Dendritic cell treated with granulocyte-macrophage colony-stimulating factor and Interleukin-4, amounts not matched to agents 40 ng/mL and 50 ng/mL, for 4 days (primary cell): ENCODE measurements at regions not wholly inside any gene's neighbourhood (a gene's known extent, or its start where the extent isn't known, plus 50 kb on each side); places are given as distances from the start of the nearest gene placed in this dataset.
"Not testable (repeated sequence)": the region's sequence is repeated elsewhere in the genome, so short reads cannot be mapped to it uniquely, and the experiment has no call there.

ENCODE experiments used
- H3K27ac Mint-ChIP-seq: one replicate; pipeline ENCODE4 v1.8.0; 2022; ENCODE audit warnings: mild to moderate bottlenecking, mixed read lengths
- H3K27me3 Mint-ChIP-seq: one replicate; pipeline ENCODE4 v1.8.0; 2022; ENCODE audit warnings: mild to moderate bottlenecking, mixed read lengths
- H3K36me3 Mint-ChIP-seq: one replicate; pipeline ENCODE4 v1.8.0; 2022; ENCODE audit warnings: low read depth, mixed read lengths
- H3K4me1 Mint-ChIP-seq: one replicate; pipeline ENCODE4 v1.8.0; 2022; ENCODE audit warnings: low read depth, mixed read lengths
- H3K4me3 Mint-ChIP-seq: one replicate; pipeline ENCODE4 v1.8.0; 2022; ENCODE audit warnings: mild to moderate bottlenecking, moderate library complexity, mixed read lengths
- H3K9me3 Mint-ChIP-seq: one replicate; pipeline ENCODE4 v1.8.0; 2022; ENCODE audit warnings: mixed read lengths
- intact Hi-C: fragments of 100-400 bp; cut with micrococcal nuclease; formaldehyde crosslinking; loops from one replicate; pipeline ENCODE4 v1.15.0; 2022

DNA sequence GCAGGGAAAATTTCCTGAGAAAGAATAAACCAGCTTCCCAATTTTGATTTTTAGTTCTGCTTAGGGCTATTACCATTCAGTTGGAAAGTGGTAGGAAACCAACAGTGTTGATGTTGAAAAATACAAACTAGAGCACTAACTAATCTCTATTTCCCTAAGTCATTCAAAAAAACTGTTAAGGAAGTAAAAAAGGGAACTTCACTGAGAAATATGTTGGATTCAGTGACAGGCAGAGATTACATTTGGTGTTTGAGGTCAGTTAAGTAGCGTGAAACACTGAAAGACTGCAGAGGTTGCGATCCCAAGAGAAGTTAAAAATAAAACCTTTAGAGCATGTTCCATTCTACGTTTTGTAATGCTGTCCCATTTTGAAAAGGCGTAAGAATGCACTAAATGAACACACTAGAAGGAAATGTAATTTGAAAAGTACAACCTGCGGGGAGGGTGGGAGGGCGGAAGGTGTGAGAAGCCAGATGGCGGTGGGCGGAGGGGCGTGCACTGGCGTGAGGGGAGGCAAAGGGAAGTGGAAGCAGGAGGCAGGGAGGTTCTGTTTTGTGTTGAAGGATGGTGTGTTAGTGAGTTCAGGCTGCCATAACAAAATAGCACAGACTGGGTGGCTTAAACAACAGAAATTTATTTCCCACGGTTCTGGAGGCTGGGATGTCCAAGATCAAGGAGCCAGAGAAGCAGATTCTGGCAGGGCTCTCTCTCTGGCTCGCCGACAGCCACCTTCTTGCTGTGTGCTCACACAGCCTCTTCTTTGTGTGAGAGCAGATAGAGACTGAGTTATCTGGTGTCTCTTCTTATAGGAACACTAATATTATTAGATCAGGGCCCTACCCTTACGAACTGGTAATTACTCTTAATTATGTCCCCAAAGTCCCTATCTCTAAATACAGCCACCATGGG lies 94.3 kb upstream of the KCTD1 start:
- H3K36me3 Mint-ChIP-seq, result no peaks in the 10 kb centered on the region
- peaks cover 26% of the 10 kb centered on the region for H3K27me3 Mint-ChIP-seq
- peaks cover 30% of the 10 kb centered on the region for H3K4me1 Mint-ChIP-seq
- H3K4me3 Mint-ChIP-seq, result peak overlapping the region; percentile 41
- intact Hi-C loops, result no loop called here
- peaks cover 6% of the 10 kb centered on the region for H3K9me3 Mint-ChIP-seq
- H3K27ac Mint-ChIP-seq, result peak overlapping the region; percentile 70

DNA sequence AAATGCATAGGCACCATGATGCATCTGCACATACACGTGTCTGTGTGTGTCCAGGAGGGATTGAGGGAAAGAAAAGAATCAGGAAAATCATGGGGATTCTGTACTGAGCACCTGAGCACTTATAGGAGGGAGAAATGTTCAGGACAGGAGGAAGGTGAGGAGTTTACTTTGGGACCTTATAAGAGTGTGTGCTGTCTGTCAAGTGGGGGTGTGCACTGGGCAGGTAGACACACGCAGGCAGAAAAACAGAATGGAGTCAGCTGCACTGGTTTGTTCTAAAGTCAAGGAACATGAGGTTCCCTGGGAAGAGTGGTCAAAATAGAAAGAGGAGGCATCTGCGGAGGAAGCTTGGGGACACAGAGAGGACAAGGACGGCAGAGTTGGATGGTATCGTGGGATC lies 92.2 kb upstream of the KCTD1 start:
- peaks cover 6% of the 10 kb centered on the region for H3K9me3 Mint-ChIP-seq
- intact Hi-C loops, result no loop called here
- no peak overlapping the region for H3K27ac Mint-ChIP-seq
- H3K4me3 Mint-ChIP-seq, result no peak overlapping the region
- H3K4me1 Mint-ChIP-seq, result peaks cover 30% of the 10 kb centered on the region
- no peaks in the 10 kb centered on the region for H3K36me3 Mint-ChIP-seq
- peaks cover 24% of the 10 kb centered on the region for H3K27me3 Mint-ChIP-seq

DNA sequence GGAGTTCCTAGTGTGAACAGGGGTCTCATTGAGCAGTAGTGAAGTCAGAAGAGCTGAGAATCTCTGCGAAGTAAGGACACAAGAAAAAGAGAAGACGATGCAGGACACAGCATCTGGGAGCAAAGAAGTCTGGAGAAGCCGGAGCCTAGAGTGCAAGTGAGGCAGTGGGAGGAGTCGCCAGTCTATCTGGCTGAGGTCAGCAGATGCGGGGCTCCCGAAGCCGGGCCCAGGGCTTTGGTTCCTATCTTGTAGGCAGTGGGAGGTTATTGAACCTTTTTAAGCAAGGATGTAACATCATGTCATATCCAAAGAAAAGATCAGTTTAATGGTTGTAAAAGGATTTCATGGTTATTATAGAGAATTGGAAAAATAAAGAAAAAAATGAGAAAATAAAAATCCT lies 90.8 kb upstream of the KCTD1 start:
- intact Hi-C loops, result no loop called here
- no peak overlapping the region for H3K4me3 Mint-ChIP-seq
- peaks cover 24% of the 10 kb centered on the region for H3K27me3 Mint-ChIP-seq
- no peak overlapping the region for H3K27ac Mint-ChIP-seq
- no peaks in the 10 kb centered on the region for H3K36me3 Mint-ChIP-seq
- H3K9me3 Mint-ChIP-seq, result peaks cover 6% of the 10 kb centered on the region
- peaks cover 30% of the 10 kb centered on the region for H3K4me1 Mint-ChIP-seq

DNA sequence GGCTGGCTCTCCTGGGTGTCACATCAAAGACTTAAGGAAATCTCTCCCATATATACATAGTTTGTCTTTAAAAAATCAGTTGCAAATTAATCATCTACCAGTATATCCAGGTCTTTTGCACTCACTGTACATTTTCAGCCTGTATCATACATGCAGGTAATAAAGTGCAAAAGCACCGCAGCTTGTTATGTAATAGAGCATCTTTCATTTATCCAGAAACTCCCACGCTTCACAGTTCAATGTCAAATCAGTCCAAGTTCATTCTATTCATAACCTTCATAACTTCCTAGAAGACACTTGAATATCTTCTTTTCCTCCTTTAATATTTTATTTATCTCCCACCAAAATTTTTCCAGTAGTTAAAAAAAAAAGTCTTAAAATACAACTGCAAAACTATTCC lies 89.6 kb upstream of the KCTD1 start:
- peaks cover 24% of the 10 kb centered on the region for H3K27me3 Mint-ChIP-seq
- no peaks in the 10 kb centered on the region for H3K36me3 Mint-ChIP-seq
- peaks cover 20% of the 10 kb centered on the region for H3K4me1 Mint-ChIP-seq
- H3K27ac Mint-ChIP-seq, result no peak overlapping the region
- peaks cover under 1% of the 10 kb centered on the region for H3K9me3 Mint-ChIP-seq
- no peak overlapping the region for H3K4me3 Mint-ChIP-seq
- intact Hi-C loops, result no loop called here

DNA sequence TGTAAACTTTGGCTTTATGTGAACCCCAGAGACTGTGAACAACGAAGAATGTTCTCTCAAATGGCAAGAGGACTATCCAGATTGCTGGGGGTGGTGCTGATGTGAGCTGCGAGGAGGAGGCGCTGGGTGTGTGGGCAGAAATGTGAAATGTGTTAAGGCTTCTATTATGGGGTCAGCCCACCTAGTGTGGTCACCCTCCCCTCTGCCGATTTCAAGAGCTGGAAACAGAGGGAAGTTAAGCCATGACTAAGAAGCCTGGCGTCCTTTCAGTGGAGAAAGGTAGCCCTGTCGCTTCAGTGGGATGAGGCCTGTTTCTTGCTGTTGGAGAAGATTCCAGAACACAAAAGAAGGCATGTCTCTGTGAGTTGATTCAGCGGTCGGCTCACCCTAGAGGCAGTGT lies 89.0 kb upstream of the KCTD1 start:
- H3K4me1 Mint-ChIP-seq, result peaks cover 14% of the 10 kb centered on the region
- intact Hi-C loops, result no loop called here
- H3K9me3 Mint-ChIP-seq, result no peaks in the 10 kb centered on the region
- H3K27ac Mint-ChIP-seq, result no peak overlapping the region
- H3K27me3 Mint-ChIP-seq, result peaks cover 26% of the 10 kb centered on the region
- H3K36me3 Mint-ChIP-seq, result no peaks in the 10 kb centered on the region
- no peak overlapping the region for H3K4me3 Mint-ChIP-seq

DNA sequence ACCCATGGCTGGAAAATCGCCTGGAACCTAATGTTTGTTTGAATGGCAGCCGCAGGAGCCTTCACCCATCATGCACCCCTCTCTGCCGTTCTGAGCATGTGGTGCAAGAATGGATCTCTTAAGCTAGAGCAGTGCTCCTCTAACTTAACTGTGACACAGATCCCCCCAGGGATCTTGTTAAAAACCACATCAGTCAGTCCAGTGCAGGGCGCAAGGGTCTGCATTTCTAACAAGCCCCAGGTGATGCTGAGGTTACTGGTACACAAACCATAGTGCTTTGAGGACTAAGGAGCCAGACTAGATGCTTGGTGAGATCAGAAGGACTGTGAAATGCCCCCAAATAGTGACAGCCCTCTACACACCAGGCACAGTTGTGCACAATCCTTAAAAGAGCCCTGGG lies 87.1 kb upstream of the KCTD1 start:
- H3K27me3 Mint-ChIP-seq, result peaks cover 24% of the 10 kb centered on the region
- no peaks in the 10 kb centered on the region for H3K36me3 Mint-ChIP-seq
- peaks cover 9% of the 10 kb centered on the region for H3K4me1 Mint-ChIP-seq
- no peak overlapping the region for H3K27ac Mint-ChIP-seq
- no peaks in the 10 kb centered on the region for H3K9me3 Mint-ChIP-seq
- H3K4me3 Mint-ChIP-seq, result no peak overlapping the region
- intact Hi-C loops, result no loop called here

DNA sequence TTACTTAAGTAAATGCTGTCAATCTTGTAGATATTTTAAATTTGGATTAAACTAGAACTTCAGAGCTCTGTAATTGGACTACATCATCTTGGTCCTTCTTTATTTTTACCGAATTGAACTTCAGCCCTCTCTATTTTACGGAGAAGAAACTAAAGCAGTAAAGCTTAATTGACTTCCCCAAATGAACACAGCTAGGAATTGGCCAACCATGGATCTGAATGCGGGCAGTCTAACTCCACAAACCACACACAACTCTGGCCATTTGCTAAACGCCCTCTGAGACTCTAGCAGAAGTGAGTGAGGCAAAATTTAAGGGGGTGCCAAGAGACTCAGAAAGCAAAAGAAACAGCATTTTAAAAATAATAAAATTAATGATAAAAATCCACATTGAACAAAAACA lies 86.3 kb upstream of the KCTD1 start:
- Mint-ChIP-seq H3K36me3 (no peaks in the 10 kb centered on the region), H3K27me3 (peaks cover 26% of the 10 kb centered on the region), H3K9me3 (no peaks in the 10 kb centered on the region), H3K27ac (no peak overlapping the region), H3K4me3 (no peak overlapping the region), H3K4me1 (peaks cover 9% of the 10 kb centered on the region)
- intact Hi-C loops, result no loop called here

DNA sequence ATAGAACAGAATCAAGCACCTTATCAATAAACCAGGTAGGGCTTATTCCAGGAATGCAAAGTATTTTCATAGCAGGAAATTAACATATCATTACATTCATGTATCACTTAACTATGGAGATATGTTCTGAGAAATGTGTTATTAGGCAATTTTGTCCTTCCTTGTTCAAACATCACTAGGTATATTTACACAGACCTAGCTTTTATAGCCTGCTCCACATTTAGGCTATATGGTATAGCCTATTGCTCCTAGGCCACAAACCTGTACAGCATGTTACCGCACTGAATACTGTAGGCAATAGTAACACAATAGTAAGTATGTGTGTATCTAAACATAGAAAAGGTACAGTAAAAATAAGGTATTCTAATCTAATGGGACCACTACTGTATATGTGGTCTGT lies 82.8 kb upstream of the KCTD1 start:
- Mint-ChIP-seq H3K4me1 (peaks cover 21% of the 10 kb centered on the region), H3K9me3 (no peaks in the 10 kb centered on the region), H3K27ac (no peak overlapping the region), H3K36me3 (no peaks in the 10 kb centered on the region), H3K27me3 (peaks cover 28% of the 10 kb centered on the region), H3K4me3 (no peak overlapping the region)
- intact Hi-C loops, result no loop called here

DNA sequence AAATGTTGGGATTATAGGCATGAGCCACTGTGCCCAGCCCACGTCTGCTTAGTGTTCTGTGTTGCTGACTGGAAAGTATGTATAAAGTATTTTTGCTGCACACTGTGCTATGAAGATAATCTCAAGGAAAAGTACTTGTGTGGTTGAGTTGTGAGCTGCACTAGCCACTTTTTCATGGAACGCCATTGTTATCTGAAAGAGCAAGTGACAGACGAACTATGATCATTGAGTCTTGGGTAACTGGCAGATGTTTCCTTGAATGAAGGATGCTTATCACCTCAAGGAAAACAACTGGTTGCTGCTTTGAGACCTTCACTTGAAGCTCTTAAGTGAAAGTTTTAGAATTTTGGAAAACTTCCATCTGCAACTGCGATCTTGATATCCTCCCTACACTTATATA lies 82.2 kb upstream of the KCTD1 start:
- Mint-ChIP-seq H3K27me3 (peaks cover 23% of the 10 kb centered on the region), H3K27ac (no peak overlapping the region), H3K36me3 (no peaks in the 10 kb centered on the region), H3K4me3 (no peak overlapping the region), H3K4me1 (peaks cover 21% of the 10 kb centered on the region), H3K9me3 (peaks cover 5% of the 10 kb centered on the region)
- intact Hi-C loops, result no loop called here

DNA sequence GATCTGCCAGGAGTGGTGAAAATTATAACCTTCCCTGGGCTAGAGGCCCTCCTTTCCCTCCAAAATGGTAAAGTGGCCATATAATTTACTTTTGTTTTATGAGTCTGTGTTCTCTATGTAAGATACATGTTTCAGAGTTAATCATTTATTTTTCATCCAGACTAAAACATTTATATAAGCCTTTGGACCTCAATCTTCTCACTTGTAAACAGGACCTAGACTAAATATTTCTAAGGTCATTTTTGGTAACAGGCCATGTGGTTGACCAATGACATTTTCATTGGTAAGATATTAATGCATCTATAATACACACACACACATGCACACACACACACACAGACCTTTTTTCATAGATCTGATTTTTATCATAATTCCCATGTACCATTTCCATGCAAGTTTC lies 79.7 kb upstream of the KCTD1 start:
- intact Hi-C loops, result loop anchor here (10.0 kb wide), 1 partner anchor 377 kb away; no protein-coding TSS in a partner anchor
- peaks cover 31% of the 10 kb centered on the region for H3K9me3 Mint-ChIP-seq
- no peak overlapping the region for H3K27ac Mint-ChIP-seq
- H3K36me3 Mint-ChIP-seq, result peaks cover 8% of the 10 kb centered on the region
- peaks cover 11% of the 10 kb centered on the region for H3K4me1 Mint-ChIP-seq
- H3K27me3 Mint-ChIP-seq, result peaks cover 11% of the 10 kb centered on the region
- H3K4me3 Mint-ChIP-seq, result no peak overlapping the region

DNA sequence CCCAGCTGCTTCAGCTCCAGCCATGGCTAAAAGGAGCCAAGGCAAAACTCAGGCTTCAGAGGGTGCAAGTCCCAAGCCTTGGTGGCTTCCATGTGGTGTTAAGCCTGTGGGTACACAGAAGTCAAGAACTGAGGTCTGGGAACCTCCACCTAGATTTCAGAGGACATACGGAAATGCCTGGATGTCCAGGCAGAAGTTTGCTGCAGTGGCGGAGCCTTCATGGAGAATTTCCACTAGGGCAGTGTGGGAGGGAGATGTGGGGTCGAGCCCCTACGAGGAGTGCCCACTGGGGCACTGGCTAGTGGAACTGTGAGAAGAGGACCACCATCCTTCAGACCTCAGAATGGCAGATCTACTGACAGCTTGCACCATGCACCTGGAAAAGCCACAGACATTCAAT lies 76.1 kb upstream of the KCTD1 start:
- Mint-ChIP-seq H3K27ac (no peak overlapping the region), H3K4me1 (peaks cover 15% of the 10 kb centered on the region), H3K36me3 (peaks cover 8% of the 10 kb centered on the region), H3K9me3 (peaks cover 36% of the 10 kb centered on the region), H3K27me3 (peaks cover 5% of the 10 kb centered on the region), H3K4me3 (no peak overlapping the region)
- intact Hi-C loops, result loop anchor here (10.0 kb wide), 1 partner anchor 380 kb away; no protein-coding TSS in a partner anchor

DNA sequence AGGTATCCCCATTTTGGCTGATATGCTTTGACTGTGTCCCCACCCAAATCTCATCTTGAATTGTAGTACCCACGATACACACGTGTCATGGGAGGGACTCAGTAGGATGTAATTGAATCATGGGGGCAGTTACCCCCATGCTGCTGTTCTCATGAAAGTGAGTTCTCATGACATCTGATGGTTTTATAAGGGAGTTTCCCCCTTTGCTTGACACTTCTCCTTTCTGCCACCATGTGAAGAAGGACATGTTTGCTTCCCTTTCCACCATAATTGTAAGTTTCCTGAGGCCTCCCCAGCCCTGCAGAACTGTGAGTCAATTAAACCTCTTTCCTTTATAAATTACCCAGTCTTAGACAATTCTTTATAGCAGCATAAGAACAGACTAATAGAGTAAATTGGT lies 75.0 kb upstream of the KCTD1 start:
- H3K9me3 Mint-ChIP-seq, result peaks cover 36% of the 10 kb centered on the region
- not testable (repeated sequence) for H3K27me3 Mint-ChIP-seq, H3K36me3 Mint-ChIP-seq, H3K27ac Mint-ChIP-seq, H3K4me3 Mint-ChIP-seq
- H3K4me1 Mint-ChIP-seq, result peaks cover 15% of the 10 kb centered on the region
- intact Hi-C loops, result loop anchor here (10.0 kb wide), 1 partner anchor 381 kb away; no protein-coding TSS in a partner anchor

DNA sequence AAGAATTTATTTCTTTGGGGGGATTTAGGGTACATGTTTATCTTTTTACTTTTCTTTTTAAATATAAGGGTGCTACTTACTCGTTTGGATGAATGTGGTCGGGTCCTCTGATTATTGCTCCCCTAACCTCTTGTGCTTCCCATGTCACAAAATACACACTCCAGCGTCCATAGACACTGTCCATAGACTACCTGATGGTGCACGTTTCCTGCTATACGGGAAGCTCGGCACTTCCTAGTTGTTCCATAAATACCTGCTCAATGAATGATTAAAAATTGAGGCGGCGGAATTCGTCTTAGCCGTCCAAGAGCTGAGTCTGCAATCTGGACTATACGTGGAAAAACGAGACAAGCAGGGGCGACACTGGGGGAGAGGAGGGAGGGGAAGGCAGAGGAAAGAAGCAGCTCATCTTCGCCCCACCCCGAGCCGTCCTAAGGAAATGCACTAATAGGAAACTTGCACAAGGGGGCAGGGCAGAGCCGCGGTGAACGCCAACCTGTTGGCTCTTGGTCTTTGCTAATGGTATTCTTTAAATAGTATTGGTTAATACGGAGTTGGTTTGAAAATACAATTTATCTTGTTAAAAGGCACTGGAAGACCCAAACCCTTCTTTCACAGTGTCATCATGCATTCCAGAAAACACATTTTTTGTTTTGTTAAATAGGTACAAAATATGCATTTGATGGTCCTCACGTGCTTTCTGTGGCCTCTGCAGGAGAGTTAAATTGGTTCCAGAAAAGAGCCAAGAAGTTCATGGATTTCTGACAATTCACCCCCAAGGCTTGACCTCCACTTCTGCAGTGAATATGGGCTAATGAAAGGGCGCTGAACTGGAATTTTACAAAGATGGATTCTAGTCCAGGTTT lies 73.0 kb upstream of the KCTD1 start:
- Mint-ChIP-seq H3K27me3 (no peaks in the 10 kb centered on the region), H3K9me3 (peaks cover 36% of the 10 kb centered on the region), H3K4me1 (peaks cover 12% of the 10 kb centered on the region), H3K36me3 (peaks cover 8% of the 10 kb centered on the region), H3K4me3 (no peak overlapping the region), H3K27ac (no peak overlapping the region)
- intact Hi-C loops, result loop anchor here (1.0 to 10.0 kb wide), 2 partner anchors 28 to 383 kb away; no protein-coding TSS in a partner anchor

DNA sequence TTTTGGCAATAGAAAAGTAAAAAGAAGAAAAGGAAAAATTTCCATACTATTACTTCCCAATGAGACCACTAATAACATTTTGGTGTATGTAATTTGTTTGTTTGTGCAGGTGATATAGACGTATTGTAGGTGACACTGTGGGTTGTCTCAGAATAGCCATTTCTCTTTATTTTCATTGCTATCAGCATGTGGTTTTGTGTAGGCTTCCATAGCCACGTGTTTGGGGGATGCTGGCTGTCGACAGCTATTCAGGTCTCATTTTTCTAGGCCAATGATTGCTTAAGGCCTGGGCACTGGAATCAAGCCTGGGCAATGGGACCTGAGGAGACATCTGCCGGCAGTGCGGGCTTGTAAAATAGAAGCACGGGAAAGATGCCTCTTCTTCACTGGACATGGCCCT lies 71.0 kb upstream of the KCTD1 start:
- H3K36me3 Mint-ChIP-seq, result peaks cover 8% of the 10 kb centered on the region
- H3K4me3 Mint-ChIP-seq, result no peak overlapping the region
- peaks cover 1% of the 10 kb centered on the region for H3K27me3 Mint-ChIP-seq
- intact Hi-C loops, result no loop called here
- no peak overlapping the region for H3K27ac Mint-ChIP-seq
- peaks cover 18% of the 10 kb centered on the region for H3K9me3 Mint-ChIP-seq
- H3K4me1 Mint-ChIP-seq, result peaks cover 10% of the 10 kb centered on the region
